Progenitor cell of endocrine pancreas (in vitro differentiated cells): ENCODE measurements at regions not wholly inside any gene's neighbourhood (a gene's known extent, or its start where the extent isn't known, plus 50 kb on each side); places are given as distances from the start of the nearest gene placed in this dataset.

ENCODE experiments used
- DNase-seq: peaks from one replicate; pipeline ENCODE4 v3.0.0; 2021; ENCODE audit warnings: low spot score; ENCODE audit not compliant: unreplicated experiment
- H3K27ac Mint-ChIP-seq: 2 replicates; pipeline ENCODE4 v1.8.0; 2021; ENCODE audit warnings: mild to moderate bottlenecking, moderate library complexity, mixed read lengths
- H3K27me3 Mint-ChIP-seq: 2 replicates; pipeline ENCODE4 v1.8.0; 2021; ENCODE audit warnings: mixed read lengths
- H3K36me3 Mint-ChIP-seq: 2 replicates; pipeline ENCODE4 v1.8.0; 2022; ENCODE audit warnings: mixed read lengths; ENCODE audit not compliant: insufficient read depth
- H3K4me1 Mint-ChIP-seq: 2 replicates; pipeline ENCODE4 v1.8.0; 2021; ENCODE audit warnings: low read depth, mixed read lengths
- H3K4me3 Mint-ChIP-seq: 2 replicates; pipeline ENCODE4 v1.8.0; 2021; ENCODE audit warnings: low read depth, mild to moderate bottlenecking, moderate library complexity, mixed read lengths
- H3K9me3 Mint-ChIP-seq: 2 replicates; pipeline ENCODE4 v1.8.0; 2021; ENCODE audit warnings: low read depth, mixed read lengths
- CTCF ChIP-seq: fragments of 200-600 bp; sonication (generic); IDR thresholded peaks from one replicate; pipeline ENCODE4 v1.5.0; 2021; ENCODE audit warnings: antibody characterized with exemption, mild to moderate bottlenecking; ENCODE audit not compliant: unreplicated experiment

DNA sequence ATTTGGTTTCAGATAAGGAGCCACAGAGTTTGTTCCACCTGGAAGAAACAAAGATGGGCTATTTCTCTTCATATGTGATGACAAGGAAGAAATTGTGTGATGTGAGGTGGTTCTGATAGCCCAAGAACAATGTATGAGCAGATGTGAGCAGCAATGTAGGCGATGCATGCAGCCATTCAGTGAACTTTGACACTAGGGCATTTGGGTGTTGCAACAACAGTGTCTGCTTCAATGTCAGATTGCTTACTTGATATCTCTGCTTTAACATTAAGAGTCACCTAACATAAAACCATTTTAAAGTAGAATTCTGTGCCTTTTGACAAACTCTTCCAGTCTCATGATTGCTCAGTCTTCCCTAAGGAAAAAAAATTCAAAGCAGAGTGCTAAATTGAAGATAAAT lies 865.4 kb downstream of the SLITRK6 start:
- Mint-ChIP-seq H3K9me3 (no peaks in the 10 kb centered on the region), H3K4me1 (no peaks in the 10 kb centered on the region), H3K4me3 (no peak overlapping the region), H3K27me3 (no peaks in the 10 kb centered on the region), H3K27ac (no peak overlapping the region), H3K36me3 (no peaks in the 10 kb centered on the region)
- no peak for TF ChIP-seq CTCF
- no peak for DNase-seq

GRCh38 chr13:84931264-84931663 lies 868.0 kb downstream of the SLITRK6 start:
- Mint-ChIP-seq H3K4me3 (no peak overlapping the region), H3K27me3 (no peaks in the 10 kb centered on the region), H3K27ac (no peak overlapping the region), H3K9me3 (peaks cover 3% of the 10 kb centered on the region), H3K4me1 (no peaks in the 10 kb centered on the region), H3K36me3 (no peaks in the 10 kb centered on the region)
- no peak for TF ChIP-seq CTCF
- DNase-seq = no peak

DNA sequence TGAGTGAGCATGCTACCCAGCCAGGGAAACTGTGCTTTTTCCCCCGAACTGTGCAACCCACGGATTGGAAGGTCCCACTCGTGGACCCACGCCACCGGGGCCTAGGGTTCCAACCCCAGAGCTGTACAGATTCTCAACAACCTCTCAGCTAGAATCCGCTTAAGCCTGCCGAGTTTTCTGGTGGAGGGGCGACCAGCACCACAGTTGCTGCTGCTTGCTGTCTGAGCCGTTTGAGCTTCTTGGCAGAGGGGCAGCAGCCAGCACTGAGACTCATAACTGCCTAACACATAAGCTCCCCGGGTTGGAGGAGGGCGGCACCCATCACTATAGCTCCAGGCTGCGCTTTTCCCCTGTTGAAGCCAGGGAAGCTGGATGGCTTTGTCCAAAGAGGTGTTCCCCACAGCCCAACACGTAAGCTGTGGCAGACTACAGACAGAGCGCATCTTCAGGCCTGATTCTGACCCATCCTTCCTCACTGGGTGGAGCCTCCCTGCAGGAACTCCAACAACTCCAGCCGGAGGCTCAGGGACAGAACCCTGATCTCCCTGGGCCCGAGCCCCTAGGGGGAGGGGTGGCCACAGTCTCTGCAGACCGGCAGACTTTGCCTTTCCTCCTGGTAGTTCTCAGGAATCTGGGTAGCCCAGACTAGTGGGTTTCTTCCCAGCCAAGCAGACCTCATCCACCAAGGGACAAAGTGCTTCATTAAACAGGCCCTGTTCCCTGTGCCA lies 871.6 kb downstream of the SLITRK6 start:
- no peak for DNase-seq
- Mint-ChIP-seq H3K4me1 (peaks cover 11% of the 10 kb centered on the region), H3K9me3 (peaks cover 3% of the 10 kb centered on the region), H3K4me3 (no peak overlapping the region), H3K27ac (no peak overlapping the region), H3K36me3 (no peaks in the 10 kb centered on the region), H3K27me3 (no peaks in the 10 kb centered on the region)
- no peak for TF ChIP-seq CTCF

DNA sequence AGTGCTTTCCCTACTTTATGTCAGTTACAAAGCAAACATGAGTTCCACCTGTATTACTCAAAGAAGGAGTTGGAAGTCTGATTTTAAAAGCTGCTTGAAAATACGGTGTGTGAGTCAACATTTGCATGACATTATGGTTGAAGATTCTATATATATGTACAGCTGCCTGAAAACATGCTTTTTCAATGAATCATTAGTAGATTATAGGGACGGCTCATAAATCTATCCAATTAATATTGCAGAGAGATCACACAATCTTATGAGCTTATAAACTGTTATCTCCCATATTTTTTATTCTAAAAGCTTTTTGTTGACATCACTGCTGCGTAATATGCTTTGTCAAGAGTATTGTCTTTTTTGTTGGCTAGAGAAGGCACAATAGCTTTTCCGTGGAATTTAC lies 873.8 kb downstream of the SLITRK6 start:
- H3K9me3 Mint-ChIP-seq = peaks cover 3% of the 10 kb centered on the region
- H3K27me3 Mint-ChIP-seq = no peaks in the 10 kb centered on the region
- DNase-seq = no peak
- H3K27ac Mint-ChIP-seq = no peak overlapping the region
- no peaks in the 10 kb centered on the region for H3K36me3 Mint-ChIP-seq
- no peak overlapping the region for H3K4me3 Mint-ChIP-seq
- no peak for TF ChIP-seq CTCF
- peaks cover 13% of the 10 kb centered on the region for H3K4me1 Mint-ChIP-seq

- peaks cover 13% of the 10 kb centered on the region for H3K4me1 Mint-ChIP-seq
Measured at GRCh38 chr13:84923831-84924230, 875.4 kb downstream of the SLITRK6 start.

More at GRCh38 chr13:84923831-84924230, 875.4 kb downstream of the SLITRK6 start:
- Mint-ChIP-seq H3K4me3 (no peak overlapping the region), H3K36me3 (no peaks in the 10 kb centered on the region), H3K27ac (peak overlapping the region; percentile 11), H3K27me3 (no peaks in the 10 kb centered on the region), H3K9me3 (peaks cover 3% of the 10 kb centered on the region)
- TF ChIP-seq CTCF = no peak
- no peak for DNase-seq
